Activated T-cell treated with anti-CD3 and anti-CD28 coated beads for 48 hours (primary cell): ENCODE measurements at regions not wholly inside any gene's neighbourhood (a gene's known extent, or its start where the extent isn't known, plus 50 kb on each side); places are given as distances from the start of the nearest gene placed in this dataset.

Experiments used
- DNase-seq: peaks from one replicate; pipeline ENCODE4 v3.0.0-alpha.2; 2020; ENCODE audit warnings: low read depth

DNA sequence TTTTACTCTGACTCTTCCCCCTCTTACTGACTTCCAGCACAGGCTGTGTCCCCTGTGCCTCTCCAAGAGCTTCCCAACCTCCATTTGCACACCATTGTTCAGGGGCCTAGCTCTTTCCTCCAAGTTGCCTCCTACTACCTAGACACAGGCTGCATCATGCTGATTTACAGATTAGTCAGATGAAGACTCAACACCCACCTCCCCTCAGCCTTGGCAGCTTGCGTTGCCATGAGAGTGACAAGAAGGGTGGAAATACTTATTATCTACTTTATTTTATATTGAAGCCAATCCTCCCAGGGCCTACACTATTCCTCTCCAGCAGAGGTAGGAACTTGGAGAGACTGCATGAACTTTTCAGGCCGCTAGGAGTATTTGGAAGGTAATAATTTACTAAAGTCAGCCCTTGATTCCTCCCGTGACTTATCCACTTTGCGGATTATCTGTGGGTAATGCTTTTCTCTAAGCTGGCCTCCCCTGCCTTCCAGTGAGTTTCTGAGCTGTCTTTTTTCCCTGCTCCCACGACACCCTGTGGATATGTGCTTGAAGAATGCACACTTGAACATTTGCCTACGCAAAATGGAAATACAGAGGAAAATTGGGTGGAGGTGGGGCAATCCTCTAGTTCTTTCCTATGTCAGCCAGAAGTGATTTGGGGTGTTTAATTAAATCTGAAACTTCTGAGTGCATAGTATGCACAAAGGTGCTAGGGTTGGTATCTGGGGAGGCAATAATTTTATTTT is 74.1 kb upstream of the TMEM164 start:
- DNase-seq: no peak

GRCh38 chrX:109931677-109932076 is 71.2 kb upstream of the TMEM164 start:
- DNase-seq: no peak

DNA sequence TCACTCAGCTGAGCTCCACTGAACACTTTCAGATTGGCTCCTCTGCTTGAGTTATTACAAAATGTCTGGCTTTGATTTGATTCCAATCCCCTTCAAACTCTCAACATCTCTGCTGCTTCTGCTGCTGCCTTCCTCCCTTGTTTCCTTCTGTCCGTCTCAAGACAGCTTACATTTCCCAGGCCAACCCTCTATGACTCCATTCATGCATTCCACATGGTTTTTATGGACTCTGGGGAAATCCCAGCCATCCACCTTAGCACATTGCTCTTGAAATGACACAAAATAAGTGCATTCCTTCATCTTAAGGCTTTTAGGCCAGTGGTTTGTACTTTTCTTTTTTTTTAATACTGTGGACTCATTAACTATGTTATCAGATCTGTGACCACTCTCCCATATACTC is 68.5 kb upstream of the TMEM164 start:
- no peak for DNase-seq

- DNase-seq: no peak
These were observed 68.0 kb upstream of the TMEM164 start for GRCh38 chrX:109934935-109935334.

- no peak for DNase-seq
These were observed 66.8 kb upstream of the TMEM164 start for GRCh38 chrX:109936114-109936513.

DNA sequence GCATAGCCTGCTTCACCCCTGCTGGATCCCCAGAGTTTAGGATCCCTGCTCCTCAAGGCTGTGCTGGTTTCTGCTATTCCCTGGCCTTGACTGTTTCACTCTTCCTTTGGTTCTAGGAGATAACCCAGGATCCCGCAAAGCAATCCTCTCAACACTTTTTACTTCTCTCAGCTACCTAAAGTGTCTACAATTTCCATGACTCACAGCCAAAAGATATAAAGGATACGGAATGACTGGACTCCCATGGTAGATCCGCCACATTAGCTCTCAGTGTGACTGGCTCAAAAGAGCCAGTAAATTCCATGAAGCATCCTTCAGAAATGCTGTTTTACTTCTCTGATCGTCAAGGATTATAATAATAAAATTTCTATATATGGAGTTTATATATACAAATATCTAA is 66.3 kb upstream of the TMEM164 start:
- no peak for DNase-seq

- DNase-seq: no peak
These were observed 63.4 kb upstream of the TMEM164 start for GRCh38 chrX:109939498-109939897.

DNA sequence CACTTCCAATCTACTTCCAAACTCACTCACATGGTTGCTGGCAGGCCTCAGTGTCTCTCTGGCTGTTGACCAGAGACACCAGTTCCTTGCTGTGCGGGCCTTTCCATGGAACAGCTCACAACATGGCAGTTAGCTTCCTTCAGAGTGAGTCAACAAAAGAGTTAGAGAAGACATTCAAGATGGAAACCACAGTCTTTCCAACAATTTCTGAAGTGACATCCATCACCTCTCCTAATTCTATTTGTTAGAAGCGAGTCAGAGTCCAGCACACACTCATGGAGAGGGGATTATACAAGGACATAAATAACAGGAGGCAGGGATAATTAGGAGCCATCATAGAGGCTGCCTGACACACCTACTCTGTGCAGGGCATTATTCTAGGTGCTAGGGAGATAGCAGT is 62.5 kb upstream of the TMEM164 start:
- no peak for DNase-seq

- DNase-seq: no peak
These were observed 59.7 kb upstream of the TMEM164 start for GRCh38 chrX:109943092-109943739.

- DNase-seq: no peak
These were observed 59.2 kb upstream of the TMEM164 start for GRCh38 chrX:109943740-109944092.

- no peak for DNase-seq
These were observed 50.9 kb upstream of the TMEM164 start for GRCh38 chrX:109952050-109952449.

GRCh38 chrX:109952985-109953905 is 49.7 kb upstream of the TMEM164 start:
- DNase-seq: no peak
